Stomach (tissue), 4 donors: ENCODE measurements at regions not wholly inside any gene's neighbourhood (a gene's known extent, or its start where the extent isn't known, plus 50 kb on each side); places are given as distances from the start of the nearest gene placed in this dataset.

Experiments
- CTCF ChIP-seq, 7 experiments: fragments of 450-650 bp in 4 of 7; fragments of 200-600 bp in 3 of 7; sonication (generic) in 3 of 7; IDR thresholded peaks; one replicate each; pipeline ENCODE4 v1.5.1; 2016 to 2019; ENCODE audit warnings: antibody characterized with exemption in 7 of 7, control low read depth in 2 of 7, mild to moderate bottlenecking in 1 of 7
- POLR2A ChIP-seq, 4 donors: fragments of 450-650 bp; IDR thresholded peaks; one replicate each; pipeline ENCODE4 v1.6.1; 2016; ENCODE audit warnings: antibody characterized with exemption in 4 of 4, control low read depth in 2 of 4, mild to moderate bottlenecking in 1 of 4, moderate library complexity in 1 of 4
- POLR2AphosphoS5 ChIP-seq, 3 donors: sonication (generic); formaldehyde crosslinking; IDR thresholded peaks; one replicate each; pipeline ENCODE4 v1.6.1; 2016; ENCODE audit warnings: antibody characterized with exemption in 3 of 3

GRCh38 chr15:69515926-69516325, 63.3 kb downstream of the RPLP1 start:
- TF ChIP-seq CTCF (IDR thresholded peaks at IDR 0.05) (no peak), POLR2AphosphoS5 (IDR thresholded peaks at IDR 0.05) (no peak), POLR2A (IDR thresholded peaks at IDR 0.05) (no peak)
